HG03565 (cell line): ENCODE measurements at regions not wholly inside any gene's neighbourhood (a gene's known extent, or its start where the extent isn't known, plus 50 kb on each side); places are given as distances from the start of the nearest gene placed in this dataset.
"Not testable (repeated sequence)": the region's sequence is repeated elsewhere in the genome, so short reads cannot be mapped to it uniquely, and the experiment has no call there.

Experiments used
- ATAC-seq: cut with Tn5 transposase; IDR thresholded peaks from one replicate; pipeline ENCODE4 v1.9.1; 2021; ENCODE audit warnings: mild to moderate bottlenecking, moderate library complexity; ENCODE audit not compliant: unreplicated experiment

- ATAC-seq: no peak
Observed at GRCh38 chr20:4635781-4636180, 50.5 kb upstream of the PRNP start.

GRCh38 chr20:4635342-4635741, 50.9 kb upstream of the PRNP start:
- no peak for ATAC-seq

DNA sequence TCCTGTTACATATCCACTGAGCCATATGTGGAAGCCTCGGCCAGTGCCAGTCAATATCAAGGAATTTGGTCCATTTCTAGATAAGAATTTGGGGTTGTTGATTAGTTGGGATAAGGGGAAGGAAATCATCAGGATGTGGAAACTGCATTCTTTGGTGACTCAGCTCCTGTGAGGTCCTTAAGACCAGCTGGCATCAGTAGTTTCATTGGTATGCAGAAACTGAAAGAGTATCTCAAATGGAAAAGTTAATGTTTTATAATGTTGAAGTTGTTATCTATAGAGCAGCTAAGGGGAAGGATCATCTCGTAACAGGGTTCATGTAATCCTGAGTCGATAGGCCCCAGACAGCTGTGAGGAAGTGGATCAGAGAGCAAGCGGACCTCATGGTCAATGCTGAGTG, 52.5 kb upstream of the PRNP start:
- ATAC-seq: no peak

DNA sequence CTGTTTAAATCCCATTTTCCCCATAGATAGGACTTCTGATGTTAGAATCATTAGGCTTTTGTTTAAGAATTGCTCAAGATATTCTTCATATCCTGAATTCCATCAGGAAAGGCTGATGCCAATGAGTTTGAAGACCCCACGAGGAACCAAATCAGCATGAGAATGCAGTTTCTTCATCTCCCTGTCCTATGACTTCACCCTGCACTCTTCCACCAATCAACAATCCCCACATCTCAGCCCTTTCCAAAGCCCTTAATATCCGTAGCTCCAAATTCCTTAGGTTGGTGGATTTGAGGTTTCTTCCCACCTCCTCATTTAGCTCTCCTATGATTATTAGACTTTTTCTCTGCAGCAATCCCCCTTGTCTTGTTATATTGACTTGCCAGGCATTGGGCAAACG, 52.9 kb upstream of the PRNP start:
- no peak for ATAC-seq

DNA sequence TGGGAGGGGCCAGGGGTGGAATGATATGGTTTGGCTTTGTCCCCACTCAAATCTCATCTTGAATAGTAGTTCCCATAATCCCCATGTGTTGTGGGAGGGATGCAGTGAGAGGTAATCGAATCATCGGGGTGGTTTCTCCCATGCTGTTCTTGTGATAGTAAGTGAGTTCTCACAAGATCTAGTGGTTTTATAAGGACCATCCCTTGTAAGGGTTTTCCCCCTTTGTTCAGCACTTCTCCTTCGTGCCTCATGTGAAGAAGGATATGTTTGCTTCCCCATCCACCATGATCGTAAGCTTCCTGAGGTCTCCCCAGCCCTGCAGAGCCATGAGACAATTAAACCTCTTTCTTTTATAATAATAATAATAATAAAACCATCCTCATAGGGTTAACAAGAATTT, 53.4 kb upstream of the PRNP start:
- ATAC-seq: no peak

GRCh38 chr20:4626228-4626627, 60.0 kb upstream of the PRNP start:
- ATAC-seq: no peak

- ATAC-seq: no peak
Observed at GRCh38 chr20:4625687-4626086, 60.6 kb upstream of the PRNP start.

DNA sequence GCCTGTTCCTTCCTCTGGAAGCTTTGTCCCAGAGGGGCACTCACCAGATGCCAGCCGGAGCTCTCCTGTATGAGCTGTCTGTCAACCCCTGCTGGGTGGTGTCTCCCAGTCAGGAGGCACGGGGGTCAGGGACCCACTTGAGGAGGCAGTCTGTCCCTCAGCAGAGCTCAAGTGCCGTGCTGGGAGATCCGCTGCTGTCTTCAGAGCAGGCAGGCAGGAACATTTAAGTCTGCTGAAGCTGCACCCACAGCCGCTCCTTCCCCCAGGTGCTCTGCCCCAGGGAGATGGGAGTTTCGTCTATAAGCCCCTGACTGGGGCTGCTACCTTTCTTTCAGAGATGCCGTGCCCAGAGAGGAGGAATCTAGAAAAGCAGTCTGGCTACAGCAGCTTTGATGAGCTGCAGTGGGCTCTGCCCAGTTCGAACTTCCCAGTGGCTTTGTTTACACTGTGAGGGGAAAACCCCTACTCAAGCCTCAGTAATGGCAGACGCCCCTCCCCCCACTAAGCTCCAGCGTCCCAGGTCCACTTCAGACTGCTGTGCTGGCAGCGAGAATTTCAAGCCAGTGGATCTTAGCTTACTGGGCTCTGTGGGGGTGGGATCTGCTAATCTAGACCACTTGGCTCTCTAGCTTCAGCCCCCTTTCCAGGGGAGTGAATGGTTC, 61.5 kb upstream of the PRNP start:
- ATAC-seq: not testable (repeated sequence)

- ATAC-seq: not testable (repeated sequence)
Observed at GRCh38 chr20:4619144-4619543, 67.1 kb upstream of the PRNP start.

DNA sequence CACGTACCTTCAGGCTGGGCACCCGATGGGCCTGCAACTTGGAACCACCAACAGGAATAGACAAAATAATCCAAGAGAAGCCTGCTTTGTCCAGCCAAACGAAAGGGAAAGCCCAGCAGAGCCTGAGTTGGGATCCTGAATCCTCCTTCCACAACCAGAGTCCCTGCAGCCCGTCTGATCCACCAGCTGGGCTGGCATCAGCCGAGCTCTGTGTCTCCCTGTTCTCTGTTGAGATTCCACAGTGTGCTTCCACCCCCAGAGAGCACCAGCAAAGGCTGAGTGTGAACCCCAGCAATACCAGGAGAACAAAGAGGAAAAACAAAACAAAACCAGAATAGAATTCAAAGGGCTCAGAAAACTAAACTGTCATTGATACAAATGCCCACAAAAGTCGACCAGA, 68.8 kb upstream of the PRNP start:
- ATAC-seq: no peak

DNA sequence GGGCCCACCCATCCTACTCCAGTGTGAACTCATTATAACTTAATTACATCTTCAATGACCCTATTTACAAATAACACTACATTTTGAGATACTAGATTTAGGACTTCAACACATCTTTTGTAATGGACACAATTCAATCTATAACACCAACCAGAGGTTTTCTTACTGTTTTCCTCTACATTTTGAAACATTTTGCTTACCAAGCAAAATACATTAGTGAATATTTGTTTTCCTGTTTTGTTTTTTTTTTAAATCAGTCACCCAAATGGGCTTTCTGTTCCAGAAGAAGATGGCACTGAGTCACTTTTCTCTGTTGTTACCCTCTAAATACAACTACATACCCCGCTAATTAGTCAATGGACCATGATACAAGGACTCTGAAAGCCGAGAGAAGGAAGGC, 69.2 kb upstream of the PRNP start:
- no peak for ATAC-seq

- ATAC-seq: no peak
Observed at GRCh38 chr20:4613718-4614620, 72.3 kb upstream of the PRNP start.

DNA sequence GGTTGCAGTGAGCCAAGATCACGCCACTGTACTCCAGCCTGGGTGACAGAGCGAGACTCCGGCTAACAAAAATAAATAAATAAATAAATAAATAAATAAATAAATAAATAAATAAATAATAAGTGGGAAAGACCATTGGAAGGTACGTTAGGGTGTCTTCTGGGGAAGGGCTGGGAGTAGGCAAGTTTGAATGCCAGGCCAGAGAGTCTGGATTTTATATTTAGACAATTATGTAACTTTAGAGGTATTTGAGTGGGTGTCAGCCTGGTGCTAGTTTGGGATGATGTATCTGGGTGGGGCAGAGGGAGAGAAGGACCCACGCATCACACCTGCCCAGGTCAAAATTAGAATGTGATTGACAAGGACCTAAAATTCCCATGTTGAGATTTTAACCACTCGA, 73.1 kb upstream of the PRNP start:
- no peak for ATAC-seq

DNA sequence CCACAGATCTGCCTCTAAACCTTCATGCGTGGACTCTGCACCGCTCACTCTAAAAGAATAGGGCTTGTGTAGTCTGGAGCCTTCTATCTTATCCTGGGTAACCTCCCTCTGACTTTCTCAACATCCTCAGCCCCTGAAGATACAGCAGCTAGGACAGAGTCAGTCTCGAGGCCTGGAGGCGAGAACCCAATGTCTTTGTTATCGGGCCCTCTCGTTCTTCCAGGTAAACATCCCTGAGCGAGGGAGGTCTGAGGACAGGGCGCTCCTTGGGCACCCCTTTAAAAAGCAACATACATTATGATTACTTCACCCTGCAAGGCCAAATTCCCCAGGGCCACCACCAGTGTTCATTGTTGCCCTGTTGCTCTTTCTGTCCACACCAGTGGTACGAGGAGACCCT, 75.4 kb upstream of the PRNP start:
- ATAC-seq: no peak

- ATAC-seq: no peak
Observed at GRCh38 chr20:4609511-4609910, 76.7 kb upstream of the PRNP start.

GRCh38 chr20:4608861-4609260, 77.4 kb upstream of the PRNP start:
- ATAC-seq: no peak

GRCh38 chr20:4607287-4607713, 79.0 kb upstream of the PRNP start:
- ATAC-seq: peak; percentile 43

DNA sequence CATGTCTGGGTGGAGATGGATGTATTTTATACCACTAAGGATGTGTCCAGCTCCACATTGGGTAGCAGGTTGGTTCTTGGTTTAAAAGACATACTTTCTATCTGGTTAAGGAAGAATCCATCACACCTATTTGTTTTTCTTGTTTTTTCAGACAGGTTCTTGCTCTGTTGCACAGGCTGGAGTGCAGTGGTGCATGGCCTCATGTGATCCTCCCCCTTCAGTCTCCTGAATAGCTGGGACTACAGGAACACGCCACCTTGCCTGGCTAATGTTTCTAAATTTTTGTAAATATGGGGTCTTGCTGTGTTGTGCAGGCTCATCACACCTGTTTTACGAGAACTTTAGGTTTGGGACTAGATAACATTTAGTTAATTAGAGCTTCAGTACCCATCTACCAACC, 80.2 kb upstream of the PRNP start:
- ATAC-seq: no peak

- ATAC-seq: no peak
Observed at GRCh38 chr20:4605166-4605565, 81.1 kb upstream of the PRNP start.

DNA sequence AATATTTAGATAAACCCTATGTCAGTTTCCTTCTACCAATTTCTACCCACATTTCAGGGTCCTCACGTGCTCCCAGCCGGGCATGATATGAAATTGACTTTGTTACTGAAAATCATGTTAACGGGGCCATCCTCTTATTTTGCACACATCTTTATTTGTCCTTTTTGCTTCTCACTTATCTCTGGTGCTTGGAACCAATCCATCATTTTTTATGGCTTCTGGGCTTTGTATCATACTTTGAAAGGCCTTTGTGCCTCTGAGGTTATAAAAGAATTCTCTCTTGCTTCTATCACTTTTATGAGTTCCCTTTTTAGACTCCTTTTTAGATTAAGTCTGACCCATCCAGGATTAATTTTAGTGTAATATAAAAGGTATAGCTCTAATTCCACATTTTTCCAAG, 81.7 kb upstream of the PRNP start:
- no peak for ATAC-seq

DNA sequence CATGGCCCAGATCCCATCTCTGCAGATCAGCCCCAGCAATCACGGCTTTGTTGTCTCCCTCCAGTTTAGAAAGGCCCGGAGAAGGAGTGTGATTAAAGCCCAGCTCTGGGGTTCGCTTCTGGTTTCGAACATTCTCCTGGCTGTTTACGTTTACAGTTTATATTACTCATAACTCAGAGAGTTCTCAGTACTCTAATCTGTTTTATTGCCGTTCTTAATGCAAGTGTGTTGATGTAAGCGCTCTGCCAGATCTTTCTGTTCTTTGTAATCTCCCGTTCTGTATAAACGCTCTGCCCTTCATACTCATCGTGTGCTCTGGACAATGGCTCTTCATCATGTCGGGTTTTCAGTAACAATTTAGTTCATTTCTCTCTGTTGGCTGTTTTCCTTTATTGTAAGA, 82.5 kb upstream of the PRNP start:
- ATAC-seq: no peak

DNA sequence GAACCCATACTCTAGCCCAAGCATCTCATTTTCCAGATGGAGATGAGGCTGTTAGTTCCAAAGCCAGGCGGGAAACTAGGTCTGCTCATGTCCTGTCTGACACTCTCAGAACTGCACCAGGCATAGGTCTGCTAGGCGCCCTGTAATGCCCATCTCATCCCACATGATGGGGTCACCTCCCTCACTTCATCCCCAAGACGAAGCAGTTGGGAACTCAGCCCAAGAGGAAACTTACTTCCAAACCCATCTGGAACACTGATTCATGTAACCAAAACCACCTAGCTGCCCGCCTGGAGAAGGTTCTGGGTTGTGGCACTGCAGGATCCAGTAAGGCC, 84.0 kb upstream of the PRNP start:
- ATAC-seq: no peak
